GM19023 (cell line): ENCODE measurements at regions not wholly inside any gene's neighbourhood (a gene's known extent, or its start where the extent isn't known, plus 50 kb on each side); places are given as distances from the start of the nearest gene placed in this dataset.

ENCODE experiments used
- ATAC-seq: cut with Tn5 transposase; IDR thresholded peaks from one replicate; pipeline ENCODE4 v1.9.1; 2021; ENCODE audit warnings: mild to moderate bottlenecking, moderate library complexity; ENCODE audit not compliant: unreplicated experiment

GRCh38 chr7:96638669-96639068, 71.0 kb downstream of the SEM1 start:
- no peak for ATAC-seq

GRCh38 chr7:96637522-96637921, 72.1 kb downstream of the SEM1 start:
- no peak for ATAC-seq

DNA sequence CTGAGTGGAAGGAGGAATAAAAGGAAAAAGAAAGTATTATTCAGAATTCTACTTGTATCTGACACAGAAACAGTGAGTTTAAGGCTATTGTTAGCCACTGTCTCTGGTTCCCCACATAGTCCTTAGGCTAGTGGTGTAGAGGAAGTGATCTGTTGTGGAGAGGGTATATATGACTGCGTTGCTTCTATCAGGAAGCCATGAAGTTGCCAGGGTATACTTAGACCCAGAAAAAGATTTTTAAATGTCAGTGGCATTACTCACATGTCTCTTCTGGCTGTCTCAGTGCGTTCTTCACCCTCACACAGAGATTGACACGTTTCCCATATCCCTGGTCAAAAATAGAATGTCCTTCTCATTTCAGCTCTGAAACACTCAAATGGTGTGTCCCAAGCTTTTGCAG, 72.7 kb downstream of the SEM1 start:
- ATAC-seq, result no peak

DNA sequence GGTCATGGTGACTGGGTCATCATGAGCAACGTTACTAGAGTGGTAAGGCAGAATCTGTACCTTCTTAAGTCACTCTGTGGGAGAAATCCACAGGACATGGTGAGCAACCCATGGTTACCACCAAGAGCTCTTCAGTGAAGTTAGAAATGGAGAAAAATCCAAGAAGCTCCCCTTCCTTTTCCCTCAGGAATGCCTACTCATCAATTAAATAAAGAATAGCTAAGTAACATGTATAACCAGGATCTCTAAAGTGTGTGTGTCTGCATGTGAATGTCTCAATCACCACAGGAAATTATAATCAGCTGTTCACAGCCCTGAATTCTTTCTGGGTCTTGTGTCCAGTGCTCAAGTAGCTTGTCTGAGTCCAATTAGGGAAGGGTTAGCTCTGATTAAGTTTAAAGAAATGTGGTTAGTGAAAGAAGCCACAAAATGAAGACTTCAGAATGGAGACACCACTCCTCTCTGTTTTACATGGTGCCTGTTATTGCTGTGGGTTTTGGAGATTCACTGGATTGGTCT, 73.2 kb downstream of the SEM1 start:
- no peak for ATAC-seq

DNA sequence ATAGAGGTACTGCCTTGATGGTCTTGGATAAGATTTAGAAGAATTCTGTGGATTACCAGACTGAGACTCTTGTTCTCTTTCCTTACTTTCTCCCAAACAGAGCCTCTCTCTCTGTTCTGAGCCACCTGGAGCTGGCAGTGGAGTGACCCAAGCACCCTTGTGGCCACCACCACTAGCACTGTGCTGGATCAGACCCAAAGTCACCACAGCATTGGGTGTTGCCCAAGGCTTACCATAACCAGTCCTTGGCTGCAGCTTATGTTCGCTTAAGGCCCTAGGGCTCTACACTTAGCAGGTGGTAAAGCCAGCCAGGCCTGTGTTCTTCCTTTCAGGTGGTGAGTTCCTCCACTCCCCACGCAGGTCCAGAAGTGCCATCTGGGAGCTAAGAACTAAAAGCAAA, 79.8 kb downstream of the SEM1 start:
- no peak for ATAC-seq

DNA sequence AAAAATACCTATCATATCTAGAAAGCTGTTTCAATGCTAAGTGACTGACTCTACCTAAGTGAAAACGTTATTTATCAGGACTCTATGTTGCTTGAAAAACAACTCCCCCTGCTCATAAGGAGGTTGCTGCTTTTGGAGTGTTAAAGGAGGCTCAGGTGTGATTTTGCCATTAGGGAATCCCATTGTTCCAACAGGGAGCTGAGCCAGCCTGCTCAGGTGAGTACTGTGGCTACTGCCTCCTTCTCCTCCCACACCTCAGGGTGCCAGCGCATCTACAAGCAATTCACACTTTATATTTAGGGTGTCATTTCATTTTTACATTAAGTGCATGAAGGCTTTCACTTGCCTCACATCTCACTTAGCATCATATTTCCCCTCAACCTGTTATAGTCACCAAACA, 84.7 kb downstream of the SEM1 start:
- ATAC-seq, result no peak

DNA sequence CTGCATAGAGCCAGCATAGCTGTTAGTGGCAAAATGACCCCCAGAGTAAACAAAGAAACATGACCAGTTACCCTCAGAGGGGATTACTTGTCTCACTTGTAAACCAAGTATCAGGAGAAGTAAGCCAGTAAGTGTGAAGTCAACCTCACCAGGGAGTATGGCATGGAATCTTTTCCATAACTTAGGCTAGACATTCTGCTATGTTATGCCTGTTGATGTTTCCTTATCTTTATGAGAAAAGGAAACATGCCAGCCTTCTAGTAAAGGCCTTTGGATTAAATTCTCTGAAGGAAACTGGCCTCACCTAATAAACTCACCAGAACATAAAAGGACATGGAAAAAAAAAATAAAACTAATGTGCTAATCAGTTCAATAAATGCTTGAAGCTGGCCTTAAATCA, 87.7 kb downstream of the SEM1 start:
- no peak for ATAC-seq

DNA sequence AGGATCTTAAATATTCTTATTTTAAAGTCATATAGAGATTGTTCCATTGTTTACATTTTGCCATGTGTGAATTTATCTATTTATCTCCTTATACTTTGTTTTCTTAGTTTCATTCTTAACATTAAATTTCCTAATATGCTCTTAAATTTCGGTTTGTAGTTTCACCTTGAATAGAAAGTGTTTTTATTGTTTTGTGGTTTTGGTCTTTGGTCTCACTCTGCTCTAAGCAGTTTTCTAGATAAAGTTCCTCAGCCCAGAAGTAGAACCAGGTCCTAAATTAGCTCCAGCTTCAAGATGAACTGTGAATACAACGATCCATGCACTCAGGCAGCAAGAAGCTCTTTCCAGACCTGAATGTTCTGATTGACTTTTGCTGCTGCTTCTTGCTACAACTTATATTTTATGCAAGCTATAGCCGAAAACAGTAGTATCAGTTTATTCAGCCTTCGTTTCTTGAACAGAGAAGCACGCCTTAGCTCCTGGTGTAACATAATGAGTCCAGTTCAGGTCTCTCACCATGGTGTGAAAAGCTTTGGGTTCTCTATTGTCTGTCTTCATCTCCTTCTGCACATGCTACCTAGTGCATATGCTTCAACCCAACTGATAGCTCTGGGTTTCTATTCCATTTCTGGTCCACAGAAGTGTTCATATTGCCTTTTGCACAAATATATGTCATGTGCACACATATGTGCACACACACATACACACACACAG, 95.3 kb downstream of the SEM1 start:
- no peak for ATAC-seq

GRCh38 chr7:96612034-96612433, 97.6 kb downstream of the SEM1 start:
- ATAC-seq, result no peak

DNA sequence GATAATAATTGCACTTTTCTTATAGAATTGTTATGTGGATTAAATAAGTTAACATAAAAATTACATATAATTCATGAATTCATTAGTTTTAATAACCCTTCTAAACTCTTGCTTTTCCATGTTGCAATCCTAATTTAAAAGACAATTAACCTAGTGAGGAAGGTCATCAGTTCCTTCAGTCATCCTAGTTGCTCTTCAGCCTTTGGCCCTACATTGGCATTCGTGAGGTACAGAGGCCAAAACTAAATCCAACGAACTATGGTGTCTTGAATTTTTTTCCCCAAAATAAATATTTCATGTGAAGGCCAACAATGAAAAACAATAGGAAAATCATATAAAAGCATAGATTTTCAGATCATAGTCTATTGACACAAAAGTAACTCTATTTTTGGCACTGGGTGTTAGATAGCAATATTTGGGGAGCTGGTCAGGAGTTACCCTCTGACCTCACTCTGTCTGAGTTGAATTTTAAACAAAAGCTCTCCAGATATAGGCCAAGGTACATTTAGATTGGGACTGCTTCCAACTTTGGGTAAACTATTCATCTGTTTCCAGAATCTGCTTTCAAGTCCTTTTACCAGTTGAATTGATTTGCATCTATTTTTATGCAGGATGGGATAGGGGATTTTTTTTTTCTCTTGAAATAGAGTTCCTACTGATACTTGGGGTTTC, 104.5 kb downstream of the SEM1 start:
- no peak for ATAC-seq

DNA sequence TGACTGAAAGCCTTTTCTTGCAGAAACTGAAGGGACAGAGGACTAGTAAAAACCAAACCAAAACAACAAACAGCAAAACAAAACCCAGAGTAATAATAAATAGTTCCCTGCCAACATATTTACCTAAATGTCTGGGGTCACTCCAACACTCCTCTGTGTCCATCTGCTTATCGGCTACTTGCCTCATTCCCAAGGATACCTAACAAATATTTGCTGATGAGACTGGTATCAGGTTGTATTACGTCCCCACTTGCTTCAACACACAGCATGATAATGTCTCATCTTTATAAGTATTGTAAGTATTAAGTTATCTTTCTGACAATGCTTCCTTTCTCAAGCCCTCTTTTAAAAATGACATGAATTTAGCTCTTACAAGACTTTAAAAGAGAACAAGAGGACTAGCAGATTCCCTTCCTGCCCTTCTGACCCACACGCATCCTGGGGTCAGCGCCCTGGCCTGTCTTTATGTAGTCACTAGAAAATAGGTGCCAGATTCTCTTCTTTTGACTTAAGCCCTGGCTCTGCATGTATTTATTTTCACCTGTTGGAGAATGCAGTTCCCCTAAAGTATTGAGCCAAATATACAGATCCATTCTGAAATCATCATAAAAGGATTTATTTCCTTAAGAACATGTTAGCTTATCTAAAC, 110.2 kb downstream of the SEM1 start:
- no peak for ATAC-seq

- ATAC-seq, result no peak
Observed at GRCh38 chr7:96598421-96598820, 111.2 kb downstream of the SEM1 start.

GRCh38 chr7:96596120-96596826, 113.4 kb downstream of the SEM1 start:
- ATAC-seq, result no peak

DNA sequence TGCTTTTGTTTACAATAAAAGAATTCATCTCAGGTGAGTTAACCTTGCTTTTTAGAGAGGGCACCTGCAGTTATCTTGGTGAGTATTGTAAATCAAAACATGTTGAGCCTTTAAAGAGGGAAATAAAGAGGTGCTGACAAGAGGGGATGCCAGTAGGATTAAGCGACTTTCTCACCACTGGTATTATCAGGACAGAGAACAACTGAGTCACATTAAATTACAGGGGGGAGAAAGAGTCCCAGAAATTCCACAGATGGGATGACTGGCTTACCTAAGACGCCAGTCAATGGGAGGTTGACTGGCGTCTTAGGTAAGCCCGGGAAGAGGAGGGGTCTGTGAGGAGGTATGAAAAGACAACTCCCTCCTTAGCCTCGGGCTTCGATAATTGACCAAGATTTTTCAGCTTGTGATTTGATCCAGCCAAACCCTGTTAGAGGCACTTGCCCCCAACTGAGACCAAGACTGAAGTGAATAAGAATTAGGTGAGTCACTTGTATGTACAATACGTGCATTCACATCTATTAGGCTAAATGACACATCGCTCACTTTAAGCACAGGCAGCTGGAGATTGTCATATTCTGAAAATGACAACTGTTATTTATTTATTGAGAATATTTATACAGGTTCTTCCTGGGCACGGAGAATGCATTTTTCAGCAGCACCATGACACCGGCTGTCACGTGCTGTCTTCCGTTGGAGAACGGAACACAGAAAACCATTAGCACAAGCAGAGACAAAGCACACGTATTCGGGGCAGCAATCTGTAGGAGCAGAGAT, 117.6 kb downstream of the SEM1 start:
- no peak for ATAC-seq

DNA sequence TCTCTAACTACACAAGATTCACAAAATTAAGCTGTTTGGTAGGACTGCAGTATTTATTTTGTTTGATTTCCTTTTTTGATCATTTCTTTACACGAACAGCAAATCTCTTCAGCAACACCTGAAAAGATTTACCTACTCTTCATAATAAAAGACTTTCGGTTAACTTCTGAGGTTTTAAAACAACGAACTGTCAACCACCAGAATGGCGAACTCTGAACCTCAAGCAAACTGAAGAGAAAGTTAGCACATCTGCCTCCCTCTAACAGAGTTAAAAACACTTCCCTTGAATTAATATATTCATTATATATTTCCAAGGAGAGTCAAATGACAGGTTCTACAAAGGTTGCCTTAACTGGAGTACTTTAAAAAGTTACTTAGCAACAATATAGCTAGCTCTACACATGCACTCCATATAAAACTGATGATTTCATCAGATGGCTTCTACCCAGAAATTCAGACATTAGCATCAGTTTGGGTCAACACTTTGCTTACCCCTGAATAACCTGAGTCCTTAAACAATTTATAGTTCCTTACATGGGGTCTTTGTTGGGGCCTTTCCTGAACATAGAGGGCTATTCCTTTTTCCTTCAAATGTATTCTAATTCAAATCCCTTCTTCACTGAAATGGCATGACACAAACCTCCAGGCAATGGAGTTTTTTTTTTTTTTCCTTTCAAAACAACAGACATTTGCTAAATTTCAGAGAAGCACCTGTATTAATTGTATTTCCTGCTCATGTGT, 118.3 kb downstream of the SEM1 start:
- ATAC-seq, result no peak

GRCh38 chr7:96589038-96589437, 120.6 kb downstream of the SEM1 start:
- ATAC-seq, result no peak

GRCh38 chr7:96579119-96579518, 130.5 kb downstream of the SEM1 start:
- ATAC-seq, result no peak

DNA sequence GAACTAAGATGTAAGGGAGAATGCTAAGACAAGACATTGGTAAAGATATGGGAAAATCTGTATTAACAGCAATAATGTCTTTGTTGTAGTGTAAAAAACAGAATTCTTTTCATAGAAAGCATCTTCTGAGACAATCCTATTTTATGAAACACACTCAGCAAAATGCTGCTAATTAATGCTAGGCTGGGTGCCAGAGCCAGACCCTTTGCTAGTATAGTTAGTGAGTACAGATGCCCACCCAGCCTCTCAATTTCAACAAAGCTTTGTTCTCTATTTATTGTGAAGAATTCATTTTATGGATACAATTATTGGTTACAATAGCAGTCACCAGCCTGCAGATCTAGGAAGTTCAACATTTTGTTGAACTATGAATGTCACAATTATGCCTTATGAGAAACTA, 131.0 kb downstream of the SEM1 start:
- ATAC-seq, result no peak

GRCh38 chr7:96563409-96563808, 146.2 kb downstream of the SEM1 start:
- no peak for ATAC-seq

DNA sequence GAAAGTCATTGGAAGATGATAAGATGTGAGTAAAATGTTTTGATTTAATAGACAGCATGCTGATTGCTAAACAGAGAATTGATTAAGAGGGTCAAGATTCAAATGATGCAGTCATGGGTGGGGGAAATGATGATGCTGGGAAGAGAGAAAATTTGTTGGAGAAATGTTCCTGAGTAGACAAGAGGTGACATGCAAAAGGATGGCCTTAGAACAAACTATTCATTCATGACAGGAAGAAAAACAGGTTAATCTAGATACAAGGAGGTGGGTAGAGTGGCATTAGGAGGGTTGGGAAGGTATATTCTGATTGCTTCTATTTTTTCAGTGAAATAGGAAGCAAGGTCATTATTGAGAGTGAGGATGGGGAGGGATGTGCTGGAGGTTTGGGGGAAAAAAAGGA, 146.7 kb downstream of the SEM1 start:
- ATAC-seq, result no peak
